Heart left ventricle (tissue), 13 donors: ENCODE measurements at regions not wholly inside any gene's neighbourhood (a gene's known extent, or its start where the extent isn't known, plus 50 kb on each side); places are given as distances from the start of the nearest gene placed in this dataset.

Experiments
- CTCF ChIP-seq, 12 donors: fragments of 200-600 bp; sonication (generic) in 4 of 12; IDR thresholded peaks; one replicate each; pipeline versions ENCODE4 v1.5.0 to v1.8.0; 2018 to 2022; ENCODE audit warnings: antibody characterized with exemption in 12 of 12, mild to moderate bottlenecking in 5 of 12
- POLR2A ChIP-seq, 2 donors: fragments of 450-650 bp; IDR thresholded peaks; one replicate each; pipeline ENCODE4 v1.6.1; 2017; ENCODE audit warnings: antibody characterized with exemption in 2 of 2, mild to moderate bottlenecking in 2 of 2, moderate library complexity in 2 of 2
- donor health status: ischemic (EF 13 %, LVEDD 7.1; RV severe dilation, severe dysfunction).
- donor health status: DM: no; HTN: yes; CAD: no.
- donor health status: DM: no; HTN: no; CAD: no.
- donor health status: ischemic (EF 25% LVEDD 6.9; RV normal size, moderate dysfunction).
- donor health status: ischemic (EF 25% LVEDD 5.7; RV mildly dilated, moderate dysfunction).
- donor health status: ischemic (EF 35%, LVEDD 5.7; RV mildly dilated, moderate dysfunction).
- donor health status: nonischemic (EF 11% LVEDD 7.7; RV severe dilation, severe dysfunction).
- donor health status: DM: yes; HTN: yes; CAD: no.
- donor health status: PGD.
- donor health status: ischemic (EF 29% LVEDD 5.4; RV normal size, mild dysfunction).
- donor health status: nonischemic (EF 23%, LVEDD 6.1; RV moderate dilation, normal function).

DNA sequence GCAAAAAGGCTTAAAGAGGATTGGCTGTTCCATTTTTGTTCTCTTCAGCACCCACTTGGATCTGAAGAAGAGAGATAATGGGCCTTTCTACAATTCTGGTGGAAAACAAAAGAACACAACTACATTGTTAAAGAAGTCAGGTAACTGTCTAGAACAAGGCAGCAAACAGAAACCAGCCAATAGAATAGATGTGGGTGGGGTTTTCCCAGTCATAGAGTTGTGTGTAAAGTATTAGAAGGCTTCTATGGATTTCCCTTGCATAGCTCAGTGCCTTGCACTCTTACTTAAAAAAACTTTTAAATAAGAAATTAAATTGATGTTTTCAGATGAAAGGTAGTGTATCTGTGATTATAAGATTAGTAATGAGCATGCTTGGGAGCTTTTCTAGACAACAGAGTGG is 462.7 kb upstream of the ATP11B start:
- TF ChIP-seq CTCF (IDR thresholded peaks at IDR 0.05) = no peak
- no peak for TF ChIP-seq POLR2A (IDR thresholded peaks at IDR 0.05)
